GM12801 (cell line): ENCODE measurements at regions not wholly inside any gene's neighbourhood (a gene's known extent, or its start where the extent isn't known, plus 50 kb on each side); places are given as distances from the start of the nearest gene placed in this dataset.

Experiments used
- CTCF ChIP-seq: IDR thresholded peaks from one replicate; pipeline ENCODE4 v1.5.1; 2011; ENCODE audit warnings: control low read depth; ENCODE audit not compliant: insufficient read length; ENCODE audit errors: extremely low read depth

- no peak for TF ChIP-seq CTCF
Measured at GRCh38 chr2:118634876-118635275, 212.6 kb downstream of the EN1 start.

GRCh38 chr2:118633371-118634018 is 214.0 kb downstream of the EN1 start:
- TF ChIP-seq CTCF = no peak

- TF ChIP-seq CTCF = no peak
Measured at GRCh38 chr2:118632921-118633320, 214.5 kb downstream of the EN1 start.

GRCh38 chr2:118627156-118627555 is 220.3 kb downstream of the EN1 start:
- TF ChIP-seq CTCF = no peak

- TF ChIP-seq CTCF = no peak
Measured at GRCh38 chr2:118622913-118623312, 224.5 kb downstream of the EN1 start.

- no peak for TF ChIP-seq CTCF
Measured at GRCh38 chr2:118622108-118622507, 225.3 kb downstream of the EN1 start.

- no peak for TF ChIP-seq CTCF
Measured at GRCh38 chr2:118618279-118618678, 229.2 kb downstream of the EN1 start.
